ENCODE measurements at regions not wholly inside any gene's neighbourhood (a gene's known extent, or its start where the extent isn't known, plus 50 kb on each side); places are given as distances from the start of the nearest gene placed in this dataset.

DNA sequence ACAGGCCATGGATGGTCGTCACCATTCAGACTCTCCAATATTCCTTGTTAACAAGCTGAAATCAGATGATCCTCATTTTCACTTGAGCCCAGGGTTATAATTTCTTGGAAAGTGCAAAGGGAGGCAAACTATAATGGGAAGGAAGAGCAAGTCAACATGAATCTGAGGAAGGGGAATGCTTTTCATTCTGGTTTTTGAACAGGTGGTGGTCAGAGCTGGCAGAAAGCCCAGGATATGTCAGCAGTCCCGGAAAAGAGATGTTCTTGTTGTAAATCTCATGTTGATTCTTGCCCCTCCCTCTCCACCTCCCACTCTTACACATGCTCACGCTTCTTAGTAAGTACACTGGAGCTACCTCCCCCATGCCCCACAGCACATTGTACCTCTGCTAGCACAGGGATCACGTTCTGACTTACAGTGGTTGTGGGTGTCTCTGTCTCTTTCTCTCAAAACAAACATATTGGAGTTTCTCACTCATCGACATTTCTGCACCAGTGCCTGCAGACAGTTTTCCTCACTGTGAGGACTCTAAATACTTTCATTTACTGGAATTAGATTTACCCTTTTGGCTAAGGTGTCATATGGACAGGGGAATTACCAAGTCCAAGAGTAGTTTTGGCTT, 77.6 kb downstream of the XCL2 start:
- TF ChIP-seq CTCF (IDR thresholded peaks at IDR 0.05) (no peak), POLR2A (IDR thresholded peaks at IDR 0.05) (no peak)

Measured in right lobe of liver (tissue), 4 donors.